HG02870 (cell line): ENCODE measurements at regions not wholly inside any gene's neighbourhood (a gene's known extent, or its start where the extent isn't known, plus 50 kb on each side); places are given as distances from the start of the nearest gene placed in this dataset.
"Not testable (repeated sequence)": the region's sequence is repeated elsewhere in the genome, so short reads cannot be mapped to it uniquely, and the experiment has no call there.

ENCODE experiments used
- ATAC-seq: cut with Tn5 transposase; IDR thresholded peaks from one replicate; pipeline ENCODE4 v1.9.1; 2021; ENCODE audit warnings: mild to moderate bottlenecking, moderate library complexity; ENCODE audit not compliant: unreplicated experiment

- ATAC-seq: no peak
Measured at GRCh38 chr2:41031282-41031681, 579.4 kb upstream of the SLC8A1 start.

- ATAC-seq: no peak
Measured at GRCh38 chr2:41032715-41033114, 580.8 kb upstream of the SLC8A1 start.

GRCh38 chr2:41033127-41033526 lies 581.2 kb upstream of the SLC8A1 start:
- ATAC-seq: no peak

- no peak for ATAC-seq
Measured at GRCh38 chr2:41038408-41038807, 586.5 kb upstream of the SLC8A1 start.

GRCh38 chr2:41039750-41040149 lies 587.9 kb upstream of the SLC8A1 start:
- not testable (repeated sequence) for ATAC-seq

GRCh38 chr2:41040782-41041520 lies 589.1 kb upstream of the SLC8A1 start:
- ATAC-seq: no peak

- ATAC-seq: no peak
Measured at GRCh38 chr2:41042343-41042742, 590.5 kb upstream of the SLC8A1 start.

- no peak for ATAC-seq
Measured at GRCh38 chr2:41061356-41061755, 609.5 kb upstream of the SLC8A1 start.

GRCh38 chr2:41062336-41062735 lies 610.4 kb upstream of the SLC8A1 start:
- no peak for ATAC-seq

- ATAC-seq: no peak
Measured at GRCh38 chr2:41066168-41066567, 614.3 kb upstream of the SLC8A1 start.

- ATAC-seq: no peak
Measured at GRCh38 chr2:41068740-41069139, 616.9 kb upstream of the SLC8A1 start.

- no peak for ATAC-seq
Measured at GRCh38 chr2:41078341-41078740, 626.5 kb upstream of the SLC8A1 start.

GRCh38 chr2:41079011-41079410 lies 627.1 kb upstream of the SLC8A1 start:
- no peak for ATAC-seq

- no peak for ATAC-seq
Measured at GRCh38 chr2:41084321-41084720, 632.4 kb upstream of the SLC8A1 start.

- no peak for ATAC-seq
Measured at GRCh38 chr2:41087946-41088345, 636.1 kb upstream of the SLC8A1 start.

- ATAC-seq: no peak
Measured at GRCh38 chr2:41101281-41101680, 649.4 kb upstream of the SLC8A1 start.

- ATAC-seq: no peak
Measured at GRCh38 chr2:41109744-41110143, 657.9 kb upstream of the SLC8A1 start.

GRCh38 chr2:41111836-41112627 lies 660.1 kb upstream of the SLC8A1 start:
- ATAC-seq: peak; percentile 67

- ATAC-seq: no peak
Measured at GRCh38 chr2:41116106-41116797, 664.4 kb upstream of the SLC8A1 start.

GRCh38 chr2:41119489-41119888 lies 667.6 kb upstream of the SLC8A1 start:
- ATAC-seq: no peak

GRCh38 chr2:41123341-41123740 lies 671.5 kb upstream of the SLC8A1 start:
- no peak for ATAC-seq

GRCh38 chr2:41127351-41127750 lies 675.5 kb upstream of the SLC8A1 start:
- no peak for ATAC-seq
